Mammary epithelial cell (primary cell): ENCODE measurements at regions not wholly inside any gene's neighbourhood (a gene's known extent, or its start where the extent isn't known, plus 50 kb on each side); places are given as distances from the start of the nearest gene placed in this dataset.

Experiments used
- EZH2 ChIP-seq: IDR thresholded peaks from 2 replicates; pipeline ENCODE4 v1.6.1; 2012; ENCODE audit warnings: low read length, inconsistent platforms, borderline replicate concordance
- TF ChIP-seq, protein P1 (sequence below), 2 donors: IDR thresholded peaks in 1 of 2; conservative IDR thresholded peaks in 1 of 2; 2 replicates each; pipeline ENCODE4 v1.5.1; 2011 to 2012; ENCODE audit warnings: inconsistent platforms in 2 of 2, low read length in 2 of 2, mild to moderate bottlenecking in 2 of 2, control low read depth in 1 of 2, low read depth in 1 of 2; ENCODE audit not compliant: insufficient read depth in 1 of 2; ENCODE audit errors: extremely low read depth in 1 of 2

DNA sequence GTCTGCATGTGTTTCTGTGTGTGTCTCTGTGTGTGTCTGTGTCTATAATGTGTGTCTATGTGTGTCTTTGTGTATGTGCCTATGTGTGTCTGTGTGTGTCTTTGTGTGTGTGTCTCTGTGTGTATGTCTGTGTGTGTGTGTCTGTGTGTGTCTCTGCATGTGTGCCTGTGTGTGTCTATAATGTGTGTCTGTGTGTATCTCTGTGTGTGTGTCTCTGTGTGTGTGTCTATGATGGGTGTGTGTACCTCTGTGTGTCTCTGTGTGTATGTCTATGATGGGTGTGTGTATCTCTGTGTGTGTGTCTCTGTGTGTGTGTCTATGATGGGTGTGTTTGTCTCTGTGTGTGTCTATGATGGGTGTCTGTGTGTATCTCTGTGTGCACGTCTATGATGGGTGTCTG, 126.2 kb upstream of the GPC1 start:
- TF ChIP-seq, protein P1, sequence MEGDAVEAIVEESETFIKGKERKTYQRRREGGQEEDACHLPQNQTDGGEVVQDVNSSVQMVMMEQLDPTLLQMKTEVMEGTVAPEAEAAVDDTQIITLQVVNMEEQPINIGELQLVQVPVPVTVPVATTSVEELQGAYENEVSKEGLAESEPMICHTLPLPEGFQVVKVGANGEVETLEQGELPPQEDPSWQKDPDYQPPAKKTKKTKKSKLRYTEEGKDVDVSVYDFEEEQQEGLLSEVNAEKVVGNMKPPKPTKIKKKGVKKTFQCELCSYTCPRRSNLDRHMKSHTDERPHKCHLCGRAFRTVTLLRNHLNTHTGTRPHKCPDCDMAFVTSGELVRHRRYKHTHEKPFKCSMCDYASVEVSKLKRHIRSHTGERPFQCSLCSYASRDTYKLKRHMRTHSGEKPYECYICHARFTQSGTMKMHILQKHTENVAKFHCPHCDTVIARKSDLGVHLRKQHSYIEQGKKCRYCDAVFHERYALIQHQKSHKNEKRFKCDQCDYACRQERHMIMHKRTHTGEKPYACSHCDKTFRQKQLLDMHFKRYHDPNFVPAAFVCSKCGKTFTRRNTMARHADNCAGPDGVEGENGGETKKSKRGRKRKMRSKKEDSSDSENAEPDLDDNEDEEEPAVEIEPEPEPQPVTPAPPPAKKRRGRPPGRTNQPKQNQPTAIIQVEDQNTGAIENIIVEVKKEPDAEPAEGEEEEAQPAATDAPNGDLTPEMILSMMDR (conservative IDR thresholded peaks at IDR 0.05 in 1 of 2, IDR thresholded peaks at IDR 0.05 in 1 of 2; ENCODE audit: extremely low read depth in 1 of 2, insufficient read depth in 1 of 2, low read depth in 1 of 2, low read length in 2 of 2) = no peak
- TF ChIP-seq EZH2 = no peak
